Vagina (tissue), 2 donors: ENCODE measurements at regions not wholly inside any gene's neighbourhood (a gene's known extent, or its start where the extent isn't known, plus 50 kb on each side); places are given as distances from the start of the nearest gene placed in this dataset.

Experiments
- DNase-seq, 2 donors: peaks; one replicate each; pipeline ENCODE4 v3.0.0-alpha.2; 2017; ENCODE audit errors: extremely low spot score in 2 of 2
- H3K27ac ChIP-seq: fragments of 200-600 bp; sonication (generic); one replicate; pipeline ENCODE4 v1.5.1; 2019
- H3K27me3 ChIP-seq: fragments of 200-600 bp; sonication (generic); one replicate; pipeline ENCODE4 v1.5.1; 2019
- H3K36me3 ChIP-seq, 2 donors: fragments of 200-600 bp; sonication (generic); one replicate each; pipeline ENCODE4 v1.5.1; 2017 to 2019
- H3K4me1 ChIP-seq: fragments of 200-600 bp; sonication (generic); one replicate; pipeline ENCODE4 v1.5.1; 2019
- H3K4me3 ChIP-seq, 2 donors: fragments of 200-600 bp; sonication (generic); 1 replicate in 1 of 2; 2 replicates in 1 of 2; pipeline ENCODE4 v1.5.1; 2016 to 2019
- H3K9me3 ChIP-seq: fragments of 200-600 bp; sonication (generic); one replicate; pipeline ENCODE4 v1.5.1; 2019
- POLR2A ChIP-seq, 2 donors: fragments of 450-650 bp; IDR thresholded peaks; one replicate each; pipeline ENCODE4 v1.6.1; 2017; ENCODE audit warnings: antibody characterized with exemption in 2 of 2, mild to moderate bottlenecking in 2 of 2, moderate library complexity in 2 of 2
- POLR2AphosphoS5 ChIP-seq, 2 donors: sonication (generic); formaldehyde crosslinking; IDR thresholded peaks; one replicate each; pipeline ENCODE4 v1.9.0; 2017; ENCODE audit warnings: antibody characterized with exemption in 2 of 2, mild to moderate bottlenecking in 2 of 2, low read depth in 1 of 2; ENCODE audit not compliant: insufficient read depth in 1 of 2
- intact Hi-C: fragments of 100-400 bp; cut with DNase I; formaldehyde crosslinking; loops from one replicate; pipeline ENCODE4 v1.15.1; 2023
- TF ChIP-seq, protein P1 (sequence below), 3 experiments: fragments of 450-650 bp in 2 of 3; fragments of 200-600 bp in 1 of 3; sonication (generic) in 1 of 3; IDR thresholded peaks; one replicate each; pipeline ENCODE4 v1.5.1; 2017 to 2019; ENCODE audit warnings: antibody characterized with exemption in 3 of 3, mild to moderate bottlenecking in 2 of 3, moderate library complexity in 2 of 3

GRCh38 chr16:79815049-79815448, 214.5 kb upstream of the MAF start:
- no peaks in the 10 kb centered on the region for H3K4me1 ChIP-seq
- H3K27ac ChIP-seq, result no peak overlapping the region
- no peak overlapping the region for H3K4me3 ChIP-seq
- H3K27me3 ChIP-seq, result no peaks in the 10 kb centered on the region
- no peak for DNase-seq
- TF ChIP-seq, protein P1, sequence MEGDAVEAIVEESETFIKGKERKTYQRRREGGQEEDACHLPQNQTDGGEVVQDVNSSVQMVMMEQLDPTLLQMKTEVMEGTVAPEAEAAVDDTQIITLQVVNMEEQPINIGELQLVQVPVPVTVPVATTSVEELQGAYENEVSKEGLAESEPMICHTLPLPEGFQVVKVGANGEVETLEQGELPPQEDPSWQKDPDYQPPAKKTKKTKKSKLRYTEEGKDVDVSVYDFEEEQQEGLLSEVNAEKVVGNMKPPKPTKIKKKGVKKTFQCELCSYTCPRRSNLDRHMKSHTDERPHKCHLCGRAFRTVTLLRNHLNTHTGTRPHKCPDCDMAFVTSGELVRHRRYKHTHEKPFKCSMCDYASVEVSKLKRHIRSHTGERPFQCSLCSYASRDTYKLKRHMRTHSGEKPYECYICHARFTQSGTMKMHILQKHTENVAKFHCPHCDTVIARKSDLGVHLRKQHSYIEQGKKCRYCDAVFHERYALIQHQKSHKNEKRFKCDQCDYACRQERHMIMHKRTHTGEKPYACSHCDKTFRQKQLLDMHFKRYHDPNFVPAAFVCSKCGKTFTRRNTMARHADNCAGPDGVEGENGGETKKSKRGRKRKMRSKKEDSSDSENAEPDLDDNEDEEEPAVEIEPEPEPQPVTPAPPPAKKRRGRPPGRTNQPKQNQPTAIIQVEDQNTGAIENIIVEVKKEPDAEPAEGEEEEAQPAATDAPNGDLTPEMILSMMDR (IDR thresholded peaks at IDR 0.05), result no peak
- TF ChIP-seq POLR2AphosphoS5 (IDR thresholded peaks at IDR 0.05; ENCODE audit: insufficient read depth in 1 of 2, low read depth in 1 of 2) (no peak), POLR2A (IDR thresholded peaks at IDR 0.05) (no peak)
- intact Hi-C loops, result no loop called here
- H3K36me3 ChIP-seq, result no peaks in the 10 kb centered on the region
- H3K9me3 ChIP-seq, result no peaks in the 10 kb centered on the region

GRCh38 chr16:79814124-79814523, 213.6 kb upstream of the MAF start:
- H3K9me3 ChIP-seq, result no peaks in the 10 kb centered on the region
- H3K36me3 ChIP-seq, result no peaks in the 10 kb centered on the region
- no peak overlapping the region for H3K4me3 ChIP-seq
- no peak overlapping the region for H3K27ac ChIP-seq
- no peaks in the 10 kb centered on the region for H3K27me3 ChIP-seq
- peaks cover 8% of the 10 kb centered on the region for H3K4me1 ChIP-seq
- intact Hi-C loops, result no loop called here
- TF ChIP-seq POLR2A (IDR thresholded peaks at IDR 0.05) (no peak), POLR2AphosphoS5 (IDR thresholded peaks at IDR 0.05; ENCODE audit: insufficient read depth in 1 of 2, low read depth in 1 of 2) (no peak)
- TF ChIP-seq, protein P1 (IDR thresholded peaks at IDR 0.05), result no peak
- no peak for DNase-seq

DNA sequence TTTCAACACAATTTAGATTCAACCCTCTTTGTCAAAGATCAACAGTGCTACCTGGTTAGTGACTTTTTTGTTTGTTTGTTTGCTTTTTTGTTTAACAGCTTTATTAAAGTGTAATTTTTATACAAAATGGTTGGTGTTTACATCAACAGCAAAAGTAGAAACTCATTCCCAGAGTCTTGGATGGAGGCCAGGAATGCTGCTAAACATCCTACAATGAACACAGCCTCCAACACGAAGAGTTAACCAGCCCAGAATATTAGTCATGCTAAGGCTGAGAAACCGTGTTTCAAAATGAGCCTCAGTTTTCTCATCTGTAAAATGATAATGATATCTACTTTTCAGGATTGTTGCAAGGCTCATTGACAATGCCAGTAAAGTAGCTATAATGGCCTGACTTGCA, 211.0 kb upstream of the MAF start:
- no peaks in the 10 kb centered on the region for H3K9me3 ChIP-seq
- intact Hi-C loops, result no loop called here
- H3K4me1 ChIP-seq, result peaks cover 18% of the 10 kb centered on the region
- no peak overlapping the region for H3K4me3 ChIP-seq
- no peaks in the 10 kb centered on the region for H3K27me3 ChIP-seq
- no peaks in the 10 kb centered on the region for H3K36me3 ChIP-seq
- H3K27ac ChIP-seq, result no peak overlapping the region
- TF ChIP-seq, protein P1 (IDR thresholded peaks at IDR 0.05), result no peak
- no peak for TF ChIP-seq POLR2A (IDR thresholded peaks at IDR 0.05)
- TF ChIP-seq POLR2AphosphoS5 (IDR thresholded peaks at IDR 0.05; ENCODE audit: insufficient read depth in 1 of 2, low read depth in 1 of 2), result no peak
- DNase-seq, result no peak

GRCh38 chr16:79810449-79811189, 210.1 kb upstream of the MAF start:
- no peaks in the 10 kb centered on the region for H3K27me3 ChIP-seq
- no peaks in the 10 kb centered on the region for H3K9me3 ChIP-seq
- no peak for DNase-seq
- intact Hi-C loops, result no loop called here
- TF ChIP-seq, protein P1 (IDR thresholded peaks at IDR 0.05), result no peak
- no peak for TF ChIP-seq POLR2A (IDR thresholded peaks at IDR 0.05)
- no peak for TF ChIP-seq POLR2AphosphoS5 (IDR thresholded peaks at IDR 0.05; ENCODE audit: insufficient read depth in 1 of 2, low read depth in 1 of 2)
- H3K4me3 ChIP-seq, result no peak overlapping the region
- H3K36me3 ChIP-seq, result no peaks in the 10 kb centered on the region
- no peak overlapping the region for H3K27ac ChIP-seq
- H3K4me1 ChIP-seq, result peaks cover 26% of the 10 kb centered on the region

GRCh38 chr16:79809376-79809775, 208.8 kb upstream of the MAF start:
- no peak overlapping the region for H3K27ac ChIP-seq
- no peaks in the 10 kb centered on the region for H3K9me3 ChIP-seq
- no peaks in the 10 kb centered on the region for H3K36me3 ChIP-seq
- TF ChIP-seq, protein P1 (IDR thresholded peaks at IDR 0.05), result no peak
- no peak for TF ChIP-seq POLR2A (IDR thresholded peaks at IDR 0.05)
- no peak for TF ChIP-seq POLR2AphosphoS5 (IDR thresholded peaks at IDR 0.05; ENCODE audit: insufficient read depth in 1 of 2, low read depth in 1 of 2)
- intact Hi-C loops, result loop anchor here (10.0 kb wide), 1 partner anchor 65 kb away; no protein-coding TSS in a partner anchor
- no peaks in the 10 kb centered on the region for H3K27me3 ChIP-seq
- peaks cover 27% of the 10 kb centered on the region for H3K4me1 ChIP-seq
- H3K4me3 ChIP-seq, result no peak overlapping the region
- DNase-seq, result no peak
